ENCODE measurements at regions not wholly inside any gene's neighbourhood (a gene's known extent, or its start where the extent isn't known, plus 50 kb on each side); places are given as distances from the start of the nearest gene placed in this dataset.
"Not testable (repeated sequence)": the region's sequence is repeated elsewhere in the genome, so short reads cannot be mapped to it uniquely, and the experiment has no call there.

- DNase-seq = no peak
These were observed 245.3 kb downstream of the PARN start for GRCh38 chr16:14384745-14385144.

- DNase-seq = not testable (repeated sequence)
These were observed 246.2 kb downstream of the PARN start for GRCh38 chr16:14383844-14384243.

GRCh38 chr16:14378689-14379467 lies 251.2 kb downstream of the PARN start:
- no peak for DNase-seq

GRCh38 chr16:14378131-14378551 lies 251.9 kb downstream of the PARN start:
- DNase-seq = no peak

GRCh38 chr16:14377326-14377725 lies 252.7 kb downstream of the PARN start:
- no peak for DNase-seq

- no peak for DNase-seq
These were observed 254.9 kb downstream of the PARN start for GRCh38 chr16:14375132-14375491.

GRCh38 chr16:14374451-14375131 lies 255.5 kb downstream of the PARN start:
- no peak for DNase-seq

GRCh38 chr16:14373896-14374295 lies 256.2 kb downstream of the PARN start:
- no peak for DNase-seq

- no peak for DNase-seq
These were observed 256.7 kb downstream of the PARN start for GRCh38 chr16:14373406-14373805.

- DNase-seq = no peak
These were observed 257.6 kb downstream of the PARN start for GRCh38 chr16:14372471-14372870.

GRCh38 chr16:14371778-14372431 lies 258.2 kb downstream of the PARN start:
- DNase-seq = no peak

GRCh38 chr16:14370736-14371234 lies 259.3 kb downstream of the PARN start:
- DNase-seq = no peak

GRCh38 chr16:14369734-14370598 lies 260.1 kb downstream of the PARN start:
- DNase-seq = no peak

GRCh38 chr16:14368399-14368798 lies 261.7 kb downstream of the PARN start:
- no peak for DNase-seq

GRCh38 chr16:14366974-14367707 lies 262.9 kb downstream of the PARN start:
- DNase-seq = no peak

GRCh38 chr16:14366447-14366846 lies 263.6 kb downstream of the PARN start:
- no peak for DNase-seq

- DNase-seq = no peak
These were observed 264.7 kb downstream of the PARN start for GRCh38 chr16:14365200-14365851.

GRCh38 chr16:14364386-14365199 lies 265.5 kb downstream of the PARN start:
- no peak for DNase-seq

GRCh38 chr16:14364112-14364385 lies 266.0 kb downstream of the PARN start:
- no peak for DNase-seq

GRCh38 chr16:14362774-14363371 lies 267.2 kb downstream of the PARN start:
- no peak for DNase-seq
